HUES48 (cell line): ENCODE measurements at regions not wholly inside any gene's neighbourhood (a gene's known extent, or its start where the extent isn't known, plus 50 kb on each side); places are given as distances from the start of the nearest gene placed in this dataset.
A peak's percentile ranks its signal among the peaks of the same experiment; 100 is the strongest.

Experiments used
- H3K27ac ChIP-seq: one replicate; pipeline ENCODE4 v1.7.0; 2013; ENCODE audit warnings: low read depth, low read length, inconsistent platforms
- H3K27me3 ChIP-seq: 2 replicates; pipeline ENCODE4 v1.6.1; 2013; ENCODE audit warnings: mild to moderate bottlenecking, low read length; ENCODE audit not compliant: control insufficient read depth, insufficient read depth
- H3K36me3 ChIP-seq: 2 replicates; pipeline ENCODE4 v1.6.1; 2013; ENCODE audit warnings: low read length; ENCODE audit not compliant: control insufficient read depth, insufficient read depth
- H3K4me1 ChIP-seq: 2 replicates; pipeline ENCODE4 v1.6.1; 2013; ENCODE audit warnings: mild to moderate bottlenecking, low read length; ENCODE audit not compliant: control insufficient read depth, insufficient read depth
- H3K4me3 ChIP-seq: 2 replicates; pipeline ENCODE4 v1.5.1; 2013; ENCODE audit warnings: mild to moderate bottlenecking, low read depth, low read length
- H3K9ac ChIP-seq: 2 replicates; pipeline ENCODE4 v1.6.1; 2013; ENCODE audit warnings: mild to moderate bottlenecking, low read depth, low read length, moderate library complexity
- H3K9me3 ChIP-seq: 2 replicates; pipeline ENCODE4 v1.6.1; 2013; ENCODE audit warnings: low read length; ENCODE audit not compliant: control insufficient read depth, insufficient read depth

DNA sequence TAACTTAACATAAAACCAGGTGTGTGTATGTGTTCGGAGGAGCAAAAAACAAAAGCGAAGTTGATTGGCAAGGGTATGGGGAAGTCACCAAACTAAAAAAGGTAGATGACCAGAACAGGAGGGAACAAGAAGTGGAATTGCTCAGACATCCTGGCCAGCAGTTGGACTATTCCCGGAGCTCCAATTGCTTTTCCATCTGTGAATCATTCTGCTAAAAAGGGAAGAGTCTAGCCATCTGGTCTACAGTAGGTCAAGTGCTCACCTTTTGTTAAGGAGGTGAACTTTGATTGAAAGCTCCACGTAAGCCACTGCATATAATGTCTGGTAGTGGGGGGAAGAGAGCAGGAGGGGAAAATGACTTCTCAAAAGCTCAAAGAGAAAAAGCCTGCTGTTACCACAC is 50.0 kb upstream of the BET1 start:
- Histone ChIP-seq H3K4me1 (peaks cover 30% of the 10 kb centered on the region), H3K27ac (no peak overlapping the region), H3K27me3 (no peaks in the 10 kb centered on the region), H3K4me3 (no peak overlapping the region), H3K9ac (no peak overlapping the region), H3K9me3 (no peaks in the 10 kb centered on the region), H3K36me3 (no peaks in the 10 kb centered on the region)

DNA sequence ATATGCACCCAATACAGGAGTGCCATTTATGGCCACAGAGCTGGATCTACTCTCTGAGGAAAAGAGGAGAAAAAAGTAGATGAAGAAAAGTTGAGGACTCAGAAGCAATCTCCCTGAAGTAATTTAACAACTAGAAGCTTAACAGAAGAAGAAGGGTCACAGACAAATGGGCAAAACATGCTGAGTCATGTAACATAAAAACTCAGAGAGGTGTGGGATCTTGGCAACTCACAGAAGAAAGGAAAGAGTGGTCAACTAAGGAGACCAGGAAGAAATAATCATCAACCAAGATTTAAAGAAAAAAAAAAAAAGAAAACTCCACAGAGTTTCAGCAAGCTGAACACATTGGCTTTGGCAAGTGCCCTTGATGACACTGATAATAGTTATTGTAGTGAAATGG is 51.8 kb upstream of the BET1 start:
- H3K9ac ChIP-seq: no peak overlapping the region
- H3K36me3 ChIP-seq: no peaks in the 10 kb centered on the region
- no peaks in the 10 kb centered on the region for H3K27me3 ChIP-seq
- H3K9me3 ChIP-seq: no peaks in the 10 kb centered on the region
- no peak overlapping the region for H3K27ac ChIP-seq
- H3K4me1 ChIP-seq: peaks cover 22% of the 10 kb centered on the region
- H3K4me3 ChIP-seq: no peak overlapping the region

DNA sequence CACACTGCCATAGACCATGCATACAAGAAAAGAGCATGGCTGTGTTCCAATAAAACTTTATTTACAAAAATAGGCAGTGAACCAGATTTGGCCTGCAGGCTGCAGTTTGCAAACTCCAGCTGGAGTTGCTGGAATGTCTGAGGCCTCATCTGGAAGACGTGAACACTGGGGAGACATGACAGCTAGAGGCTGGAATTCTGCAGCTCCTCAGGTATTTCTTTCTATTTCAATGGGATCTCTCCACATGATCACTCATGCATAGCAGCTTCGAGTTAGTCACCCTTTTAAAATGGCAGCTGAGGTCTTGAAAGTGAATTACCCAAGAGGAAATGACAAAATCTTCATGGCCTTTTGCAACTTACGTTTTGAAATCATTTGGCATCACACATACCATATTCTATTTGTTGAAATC is 52.6 kb upstream of the BET1 start:
- H3K9me3 ChIP-seq: no peaks in the 10 kb centered on the region
- no peak overlapping the region for H3K9ac ChIP-seq
- no peaks in the 10 kb centered on the region for H3K27me3 ChIP-seq
- peaks cover 22% of the 10 kb centered on the region for H3K4me1 ChIP-seq
- no peaks in the 10 kb centered on the region for H3K36me3 ChIP-seq
- H3K27ac ChIP-seq: peak overlapping the region; percentile 50
- H3K4me3 ChIP-seq: no peak overlapping the region

DNA sequence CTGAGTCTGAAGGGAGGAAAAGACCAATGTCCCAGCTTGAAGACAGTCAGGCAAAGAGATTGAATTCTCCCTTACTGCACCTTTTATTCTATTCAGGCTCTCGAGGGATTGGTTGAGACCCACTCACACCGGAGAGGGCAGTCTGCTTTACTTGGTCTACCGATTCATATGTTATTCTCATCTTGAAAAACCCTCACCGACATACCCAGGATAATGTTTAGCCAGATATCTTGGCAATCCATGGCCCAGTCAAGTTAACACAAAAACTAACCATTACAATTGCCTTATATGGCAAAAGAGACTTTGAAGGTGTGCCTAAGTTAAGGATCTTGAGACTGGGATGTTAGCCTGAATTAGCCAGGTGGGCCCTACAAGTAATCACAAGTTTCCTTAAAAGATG is 53.8 kb upstream of the BET1 start:
- H3K9me3 ChIP-seq: no peaks in the 10 kb centered on the region
- H3K9ac ChIP-seq: no peak overlapping the region
- H3K27me3 ChIP-seq: no peaks in the 10 kb centered on the region
- H3K4me1 ChIP-seq: peaks cover 14% of the 10 kb centered on the region
- H3K36me3 ChIP-seq: no peaks in the 10 kb centered on the region
- H3K27ac ChIP-seq: no peak overlapping the region
- H3K4me3 ChIP-seq: no peak overlapping the region

DNA sequence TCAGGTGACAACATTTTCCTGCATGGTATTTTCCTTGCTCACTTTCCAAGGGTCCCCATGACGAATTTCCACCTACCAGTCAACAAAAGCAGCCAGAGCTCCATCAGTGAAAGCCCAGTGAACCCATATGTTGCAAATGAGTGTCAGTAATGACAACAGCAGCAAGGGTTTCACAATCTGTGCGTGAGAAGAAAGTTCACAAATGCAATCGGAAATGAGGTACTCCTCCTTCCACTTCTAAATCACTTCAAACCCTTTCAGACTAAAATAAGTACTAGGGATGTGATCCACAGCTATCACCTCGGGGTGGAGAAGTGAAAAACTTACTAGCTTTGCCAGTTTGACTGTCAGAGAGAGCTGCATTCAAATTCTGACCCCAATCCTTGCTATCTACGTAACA is 55.6 kb upstream of the BET1 start:
- Histone ChIP-seq H3K27ac (no peak overlapping the region), H3K9ac (no peak overlapping the region), H3K9me3 (no peaks in the 10 kb centered on the region), H3K36me3 (no peaks in the 10 kb centered on the region), H3K4me1 (no peaks in the 10 kb centered on the region), H3K4me3 (no peak overlapping the region), H3K27me3 (no peaks in the 10 kb centered on the region)

DNA sequence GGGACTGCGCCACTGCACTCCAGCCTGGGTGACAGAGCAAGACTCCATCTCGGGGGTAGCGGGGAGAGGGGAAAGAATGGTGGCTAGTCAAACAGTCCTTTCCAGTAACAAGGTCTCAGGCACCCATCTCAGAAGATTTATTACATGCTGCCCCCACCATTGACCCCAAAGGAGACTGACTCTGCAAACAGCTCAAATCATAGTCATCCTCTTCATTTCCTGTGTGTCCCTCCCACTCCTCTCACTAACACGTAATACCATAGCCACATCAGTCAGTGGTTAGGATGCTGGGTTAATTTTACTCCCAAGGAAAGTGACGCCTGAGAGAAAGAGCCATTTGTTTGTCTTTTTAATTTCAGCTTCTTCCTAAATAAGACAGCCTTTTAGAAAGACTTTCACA is 56.6 kb upstream of the BET1 start:
- no peaks in the 10 kb centered on the region for H3K4me1 ChIP-seq
- H3K36me3 ChIP-seq: no peaks in the 10 kb centered on the region
- H3K27me3 ChIP-seq: no peaks in the 10 kb centered on the region

DNA sequence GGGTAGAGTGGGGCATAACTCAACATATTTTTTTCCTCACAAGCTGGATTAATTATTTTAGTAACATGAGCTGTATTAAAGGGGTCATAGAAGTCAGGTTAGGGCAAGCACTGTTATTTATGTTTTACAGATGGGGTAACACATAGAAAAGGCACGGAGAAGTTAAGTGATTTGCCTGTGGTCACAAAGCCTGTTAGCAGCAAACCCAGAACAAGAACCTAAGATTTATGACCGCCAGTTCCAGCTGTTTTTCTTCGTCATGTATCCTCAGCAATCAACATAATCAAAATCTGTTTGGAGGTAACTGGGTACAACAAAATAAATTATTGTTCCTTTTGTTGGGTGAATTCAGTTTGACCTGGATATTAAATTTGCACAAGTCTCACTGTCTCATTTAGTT is 57.2 kb upstream of the BET1 start:
- Histone ChIP-seq H3K27ac (no peak overlapping the region), H3K9ac (no peak overlapping the region), H3K36me3 (no peaks in the 10 kb centered on the region), H3K4me3 (no peak overlapping the region), H3K9me3 (no peaks in the 10 kb centered on the region), H3K4me1 (no peaks in the 10 kb centered on the region), H3K27me3 (no peaks in the 10 kb centered on the region)

More for the DNA sequence above, 56.6 kb upstream of the BET1 start:
- Histone ChIP-seq H3K9ac (no peak overlapping the region), H3K4me3 (no peak overlapping the region), H3K9me3 (no peaks in the 10 kb centered on the region), H3K27ac (no peak overlapping the region)

DNA sequence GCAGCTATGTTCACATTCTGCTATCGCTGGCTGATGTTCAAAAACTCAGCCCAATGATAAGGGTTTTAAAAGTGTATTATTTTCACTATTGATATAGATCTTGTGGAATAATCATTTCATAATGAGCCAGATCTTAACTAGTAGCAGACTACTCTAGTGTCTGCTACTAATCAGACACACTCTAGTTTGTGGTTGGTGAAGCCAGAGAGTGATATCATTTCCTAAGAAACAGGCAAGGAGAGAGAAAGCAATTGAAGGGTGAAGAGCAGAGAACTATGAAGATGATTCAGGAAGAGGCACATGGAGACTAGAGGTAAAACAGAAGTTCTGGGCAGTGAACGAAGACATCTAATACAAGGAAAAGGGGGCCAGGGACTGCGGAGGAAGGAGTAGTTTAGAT is 58.2 kb upstream of the BET1 start:
- no peaks in the 10 kb centered on the region for H3K4me1 ChIP-seq
- no peak overlapping the region for H3K27ac ChIP-seq
- H3K27me3 ChIP-seq: no peaks in the 10 kb centered on the region
- no peaks in the 10 kb centered on the region for H3K9me3 ChIP-seq
- H3K36me3 ChIP-seq: no peaks in the 10 kb centered on the region
- no peak overlapping the region for H3K4me3 ChIP-seq
- H3K9ac ChIP-seq: no peak overlapping the region

DNA sequence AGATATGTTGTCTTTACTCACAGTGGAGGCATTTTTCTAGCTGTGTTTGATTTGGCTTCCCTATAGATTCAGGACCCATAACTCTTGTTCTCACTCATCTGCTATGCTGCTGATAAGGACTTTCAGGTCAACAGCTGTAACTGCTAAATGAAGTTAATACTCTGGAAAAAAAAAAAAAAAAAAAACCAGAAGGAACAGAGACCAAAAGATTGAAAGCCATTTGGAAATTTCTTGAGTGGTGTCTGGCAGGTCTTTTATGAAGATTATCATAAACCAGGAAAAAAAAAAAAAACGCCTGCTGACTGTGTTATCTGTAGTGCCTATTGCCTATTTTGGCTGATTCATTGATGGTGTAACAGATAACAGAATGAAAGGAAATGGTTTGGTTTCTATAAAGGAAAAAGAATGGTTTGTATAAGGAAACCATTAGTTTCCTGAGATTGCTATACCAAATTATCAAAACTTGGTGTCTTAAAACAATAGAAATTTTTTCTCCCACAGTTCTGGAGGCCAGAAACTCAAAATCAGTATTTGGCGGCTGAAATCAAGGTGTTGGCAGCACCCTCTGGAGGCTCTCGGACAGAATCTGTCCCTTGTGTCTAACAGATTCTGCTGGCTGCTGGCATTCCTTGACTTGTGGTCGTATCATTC is 60.5 kb upstream of the BET1 start:
- Histone ChIP-seq H3K36me3 (no peaks in the 10 kb centered on the region), H3K4me3 (no peak overlapping the region), H3K9me3 (no peaks in the 10 kb centered on the region), H3K4me1 (no peaks in the 10 kb centered on the region), H3K27ac (no peak overlapping the region), H3K9ac (no peak overlapping the region), H3K27me3 (no peaks in the 10 kb centered on the region)

DNA sequence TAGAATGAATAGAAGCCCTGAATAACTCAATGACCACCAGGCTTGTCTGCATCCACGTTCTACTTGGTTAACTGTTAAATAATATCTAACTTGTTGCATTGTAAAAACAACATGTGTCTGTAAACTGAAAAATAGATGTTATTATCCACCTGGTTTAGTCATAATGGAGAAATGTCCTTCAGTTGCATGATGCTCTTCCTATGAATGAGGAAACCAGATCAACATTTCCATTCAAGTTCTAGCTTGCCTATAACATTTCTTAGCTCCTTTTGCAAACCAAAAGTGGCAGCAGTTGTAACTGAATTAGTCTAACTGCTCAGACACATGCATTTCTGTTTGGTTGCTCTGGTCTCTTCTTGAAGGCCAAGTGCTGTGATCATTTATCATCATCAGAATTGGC is 62.9 kb upstream of the BET1 start:
- Histone ChIP-seq H3K9ac (no peak overlapping the region), H3K36me3 (no peaks in the 10 kb centered on the region), H3K9me3 (no peaks in the 10 kb centered on the region), H3K4me1 (no peaks in the 10 kb centered on the region), H3K27ac (no peak overlapping the region), H3K4me3 (no peak overlapping the region), H3K27me3 (no peaks in the 10 kb centered on the region)

DNA sequence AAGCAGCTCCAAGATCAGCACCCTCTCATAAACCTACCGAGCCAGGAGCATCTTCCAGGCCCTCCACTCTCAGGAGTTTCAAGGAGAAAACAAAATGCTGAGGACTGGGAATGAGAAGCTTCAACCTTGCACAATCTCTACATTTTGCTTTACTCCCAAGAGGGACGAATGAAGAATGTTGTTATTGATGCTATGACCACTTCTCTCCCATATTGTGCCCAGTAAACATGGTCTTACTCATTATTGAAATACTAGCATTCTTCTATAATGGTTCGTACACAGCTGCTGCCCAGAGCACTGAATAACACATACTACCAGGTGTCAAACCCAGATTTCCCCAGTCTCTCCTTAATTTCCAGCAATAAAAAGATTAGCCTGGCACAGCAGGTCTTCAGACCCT is 63.4 kb upstream of the BET1 start:
- H3K9ac ChIP-seq: no peak overlapping the region
- no peaks in the 10 kb centered on the region for H3K4me1 ChIP-seq
- no peak overlapping the region for H3K27ac ChIP-seq
- H3K9me3 ChIP-seq: no peaks in the 10 kb centered on the region
- no peak overlapping the region for H3K4me3 ChIP-seq
- H3K36me3 ChIP-seq: no peaks in the 10 kb centered on the region
- no peaks in the 10 kb centered on the region for H3K27me3 ChIP-seq
